SHP77 (cell line): ENCODE measurements at regions not wholly inside any gene's neighbourhood (a gene's known extent, or its start where the extent isn't known, plus 50 kb on each side); places are given as distances from the start of the nearest gene placed in this dataset.
"Not testable (repeated sequence)": the region's sequence is repeated elsewhere in the genome, so short reads cannot be mapped to it uniquely, and the experiment has no call there.

Experiments
- DNase-seq, 2 experiments: peaks; one replicate each; lab custom pipeline; 2025; lab: John Stamatoyannopoulos, UW

GRCh38 chr11:122202161-122202950 lies 86.3 kb upstream of the BLID start:
- no peak for DNase-seq

GRCh38 chr11:122201106-122201505 lies 85.1 kb upstream of the BLID start:
- DNase-seq, result no peak

- no peak for DNase-seq
Measured at GRCh38 chr11:122199661-122200060, 83.6 kb upstream of the BLID start.

- DNase-seq, result no peak
Measured at GRCh38 chr11:122198291-122198983, 82.4 kb upstream of the BLID start.

GRCh38 chr11:122197066-122197987 lies 81.3 kb upstream of the BLID start:
- DNase-seq, result no peak

- no peak for DNase-seq
Measured at GRCh38 chr11:122195790-122196189, 79.8 kb upstream of the BLID start.

GRCh38 chr11:122193881-122194480 lies 78.0 kb upstream of the BLID start:
- DNase-seq, result not testable (repeated sequence)

GRCh38 chr11:122193457-122193856 lies 77.4 kb upstream of the BLID start:
- DNase-seq, result no peak

- DNase-seq, result no peak
Measured at GRCh38 chr11:122192634-122193255, 76.7 kb upstream of the BLID start.

- no peak for DNase-seq
Measured at GRCh38 chr11:122190768-122191167, 74.8 kb upstream of the BLID start.

- no peak for DNase-seq
Measured at GRCh38 chr11:122189229-122189628, 73.2 kb upstream of the BLID start.

- no peak for DNase-seq
Measured at GRCh38 chr11:122187373-122188165, 71.6 kb upstream of the BLID start.

GRCh38 chr11:122186439-122187080 lies 70.5 kb upstream of the BLID start:
- no peak for DNase-seq

GRCh38 chr11:122183933-122184332 lies 67.9 kb upstream of the BLID start:
- DNase-seq, result no peak

- no peak for DNase-seq
Measured at GRCh38 chr11:122181893-122182292, 65.9 kb upstream of the BLID start.

- no peak for DNase-seq
Measured at GRCh38 chr11:122181372-122181771, 65.4 kb upstream of the BLID start.

GRCh38 chr11:122179961-122180834 lies 64.2 kb upstream of the BLID start:
- no peak for DNase-seq

- DNase-seq, result no peak
Measured at GRCh38 chr11:122178795-122179194, 62.8 kb upstream of the BLID start.

- no peak for DNase-seq
Measured at GRCh38 chr11:122177238-122177637, 61.2 kb upstream of the BLID start.
